ENCODE measurements at regions not wholly inside any gene's neighbourhood (a gene's known extent, or its start where the extent isn't known, plus 50 kb on each side); places are given as distances from the start of the nearest gene placed in this dataset.

DNA sequence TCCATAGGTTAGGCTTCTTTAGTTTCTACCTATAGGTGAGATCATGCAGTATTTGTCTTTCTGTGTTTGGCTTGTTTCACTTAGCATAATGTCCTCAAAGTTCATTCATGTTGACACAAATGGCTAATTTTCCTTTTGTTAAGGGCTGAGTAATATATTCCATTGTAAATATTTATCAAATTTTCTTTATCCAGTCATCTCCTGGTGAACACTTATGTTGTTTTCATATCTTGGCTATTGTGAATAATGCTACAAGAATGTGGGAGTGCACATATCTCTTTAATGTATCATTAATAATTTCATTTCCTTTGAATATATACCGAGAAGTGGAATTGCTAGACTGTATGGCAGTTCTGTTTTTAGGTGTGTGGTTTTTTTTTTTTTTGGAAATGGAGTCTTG, 250.9 kb upstream of the SEMA6D start:
- ChIA-PET POLR2A (no interaction called here), CTCF (no interaction called here)
- H3K4me2 ChIP-seq = no peak overlapping the region
- no peak overlapping the region for H3K27ac ChIP-seq
- DNase-seq (ENCODE audit: low read depth in 1 of 2, low spot score in 1 of 2) = no peak
- TF ChIP-seq BHLHE40 (IDR thresholded peaks at IDR 0.05; ENCODE audit: low read depth, low read length) (no peak), PHF8 (IDR thresholded peaks at IDR 0.05; ENCODE audit: borderline replicate concordance, low read depth) (no peak), RFX5 (IDR thresholded peaks at IDR 0.05) (no peak), KDM5A (IDR thresholded peaks at IDR 0.05) (no peak), FOSL2 (IDR thresholded peaks at IDR 0.05) (no peak), FOSL2 (CRISPR knock-in tag; IDR thresholded peaks at IDR 0.05) (no peak), CHD4 (IDR thresholded peaks at IDR 0.05; ENCODE audit: borderline replicate concordance) (no peak), HEYL (CRISPR knock-in tag; IDR thresholded peaks at IDR 0.05) (no peak), MAZ (IDR thresholded peaks at IDR 0.05; ENCODE audit: borderline replicate concordance, low read depth, low read length) (no peak)
- ATAC-seq = no peak
- no peaks in the 10 kb centered on the region for H3K4me1 ChIP-seq
- WGBS (ENCODE audit: missing lambda C conversion rate) = 0% methylated on average over 1 of the region's 1 CpG
- no peak for FAIRE-seq
- H3K4me3 ChIP-seq = no peak overlapping the region
- no peaks in the 10 kb centered on the region for H3K9me3 ChIP-seq

- TF ChIP-seq, protein P1, sequence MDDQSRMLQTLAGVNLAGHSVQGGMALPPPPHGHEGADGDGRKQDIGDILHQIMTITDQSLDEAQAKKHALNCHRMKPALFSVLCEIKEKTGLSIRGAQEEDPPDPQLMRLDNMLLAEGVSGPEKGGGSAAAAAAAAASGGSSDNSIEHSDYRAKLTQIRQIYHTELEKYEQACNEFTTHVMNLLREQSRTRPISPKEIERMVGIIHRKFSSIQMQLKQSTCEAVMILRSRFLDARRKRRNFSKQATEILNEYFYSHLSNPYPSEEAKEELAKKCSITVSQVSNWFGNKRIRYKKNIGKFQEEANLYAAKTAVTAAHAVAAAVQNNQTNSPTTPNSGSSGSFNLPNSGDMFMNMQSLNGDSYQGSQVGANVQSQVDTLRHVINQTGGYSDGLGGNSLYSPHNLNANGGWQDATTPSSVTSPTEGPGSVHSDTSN (IDR thresholded peaks at IDR 0.05) = no peak
- TF ChIP-seq FOXS1 (CRISPR knock-in tag; IDR thresholded peaks at IDR 0.05) = no peak
- TF ChIP-seq RCOR1 (IDR thresholded peaks at IDR 0.05; ENCODE audit: low read depth, low read length) = no peak
- TF ChIP-seq, protein P2, sequence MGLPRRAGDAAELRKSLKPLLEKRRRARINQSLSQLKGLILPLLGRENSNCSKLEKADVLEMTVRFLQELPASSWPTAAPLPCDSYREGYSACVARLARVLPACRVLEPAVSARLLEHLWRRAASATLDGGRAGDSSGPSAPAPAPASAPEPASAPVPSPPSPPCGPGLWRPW (IDR thresholded peaks at IDR 0.05) = no peak
- TF ChIP-seq, protein P3, sequence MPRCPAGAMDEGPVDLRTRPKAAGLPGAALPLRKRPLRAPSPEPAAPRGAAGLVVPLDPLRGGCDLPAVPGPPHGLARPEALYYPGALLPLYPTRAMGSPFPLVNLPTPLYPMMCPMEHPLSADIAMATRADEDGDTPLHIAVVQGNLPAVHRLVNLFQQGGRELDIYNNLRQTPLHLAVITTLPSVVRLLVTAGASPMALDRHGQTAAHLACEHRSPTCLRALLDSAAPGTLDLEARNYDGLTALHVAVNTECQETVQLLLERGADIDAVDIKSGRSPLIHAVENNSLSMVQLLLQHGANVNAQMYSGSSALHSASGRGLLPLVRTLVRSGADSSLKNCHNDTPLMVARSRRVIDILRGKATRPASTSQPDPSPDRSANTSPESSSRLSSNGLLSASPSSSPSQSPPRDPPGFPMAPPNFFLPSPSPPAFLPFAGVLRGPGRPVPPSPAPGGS (IDR thresholded peaks at IDR 0.05) = no peak
- TF ChIP-seq CHD4 (IDR thresholded peaks at IDR 0.05; ENCODE audit: borderline replicate concordance) = no peak
- H3K9me3 ChIP-seq = no peaks in the 10 kb centered on the region
- FAIRE-seq (no peak), ATAC-seq (no peak), DNase-seq (ENCODE audit: low read depth in 1 of 2, low spot score in 1 of 2) (no peak)
- POLR2A ChIA-PET = no interaction called here
- H3K4me2 ChIP-seq = no peak overlapping the region
- H3K4me1 ChIP-seq = no peaks in the 10 kb centered on the region
- WGBS (ENCODE audit: missing lambda C conversion rate) = 11% methylated on average over 4 of the region's 4 CpGs
- no peak overlapping the region for H3K27ac ChIP-seq
- no peak overlapping the region for H3K4me3 ChIP-seq
- CTCF ChIA-PET = interaction anchor here (0.7 to 1.4 kb wide), 2 partner anchors 146 to 815 kb away, joined by 3 read pairs; no protein-coding TSS in a partner anchor
Measured at GRCh38 chr15:47470983-47471382, 246.3 kb upstream of the SEMA6D start.

- no peaks in the 10 kb centered on the region for H3K9me3 ChIP-seq
- H3K4me3 ChIP-seq = no peak overlapping the region
- DNase-seq (ENCODE audit: low read depth in 1 of 2, low spot score in 1 of 2) = no peak
- no peaks in the 10 kb centered on the region for H3K4me1 ChIP-seq
- H3K27ac ChIP-seq = no peak overlapping the region
- TF ChIP-seq ELK1 (IDR thresholded peaks at IDR 0.05; ENCODE audit: low read depth, low read length) (no peak), JUNB (IDR thresholded peaks at IDR 0.05) (no peak), BHLHE40 (IDR thresholded peaks at IDR 0.05; ENCODE audit: low read depth, low read length) (no peak), POLR2AphosphoS2 (conservative IDR thresholded peaks at IDR 0.05; ENCODE audit: low read length) (no peak), HEYL (CRISPR knock-in tag; IDR thresholded peaks at IDR 0.05) (no peak), FOXS1 (CRISPR knock-in tag; IDR thresholded peaks at IDR 0.05) (no peak), EHF (CRISPR knock-in tag; IDR thresholded peaks at IDR 0.05) (no peak)
- WGBS (ENCODE audit: missing lambda C conversion rate) = 6% methylated on average over 6 of the region's 6 CpGs
- no peak for ATAC-seq
- ChIA-PET CTCF (no interaction called here), POLR2A (no interaction called here)
- no peak overlapping the region for H3K4me2 ChIP-seq
- no peak for FAIRE-seq
Measured at GRCh38 chr15:47473106-47473725, 244.1 kb upstream of the SEMA6D start.

Measured in A549 (cell line).